ENCODE measurements at regions not wholly inside any gene's neighbourhood (a gene's known extent, or its start where the extent isn't known, plus 50 kb on each side); places are given as distances from the start of the nearest gene placed in this dataset.
"Not testable (repeated sequence)": the region's sequence is repeated elsewhere in the genome, so short reads cannot be mapped to it uniquely, and the experiment has no call there.

DNA sequence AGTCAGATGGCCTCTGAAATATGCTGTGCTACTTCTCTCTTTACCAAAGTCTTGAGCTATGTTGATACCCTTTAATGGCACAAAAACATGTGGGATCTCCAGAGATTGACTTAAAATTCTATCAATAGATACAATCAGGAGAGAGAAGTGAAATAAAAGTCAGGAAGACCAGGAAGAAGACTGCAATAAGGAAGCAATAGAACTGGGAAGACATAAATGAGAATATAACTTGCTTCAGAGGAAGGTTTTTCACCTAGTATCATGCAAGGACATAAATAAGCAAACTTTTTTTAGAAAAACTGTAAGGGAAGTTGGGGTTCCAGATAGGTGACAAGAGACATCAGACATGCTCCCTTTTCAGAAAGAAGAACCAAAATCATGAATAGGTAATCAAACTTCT lies 227.3 kb downstream of the XPNPEP1 start:
- H3K4me3 ChIP-seq (ENCODE audit: low read length), result no peak overlapping the region
- no peaks in the 10 kb centered on the region for H3K36me3 ChIP-seq (ENCODE audit: control insufficient read depth, insufficient read depth, low read length, severe bottlenecking)
- no peak overlapping the region for H3K9ac ChIP-seq (ENCODE audit: low read length)
- no peaks in the 10 kb centered on the region for H3K27me3 ChIP-seq (replicated peaks; ENCODE audit: control insufficient read depth, insufficient read depth, low read length)
- no peaks in the 10 kb centered on the region for H3K4me1 ChIP-seq (ENCODE audit: control insufficient read depth, insufficient read depth, low read length)
- no peak for DNase-seq (ENCODE audit: low read depth)
- no peaks in the 10 kb centered on the region for H3K9me3 ChIP-seq (ENCODE audit: control insufficient read depth, low read length)

DNA sequence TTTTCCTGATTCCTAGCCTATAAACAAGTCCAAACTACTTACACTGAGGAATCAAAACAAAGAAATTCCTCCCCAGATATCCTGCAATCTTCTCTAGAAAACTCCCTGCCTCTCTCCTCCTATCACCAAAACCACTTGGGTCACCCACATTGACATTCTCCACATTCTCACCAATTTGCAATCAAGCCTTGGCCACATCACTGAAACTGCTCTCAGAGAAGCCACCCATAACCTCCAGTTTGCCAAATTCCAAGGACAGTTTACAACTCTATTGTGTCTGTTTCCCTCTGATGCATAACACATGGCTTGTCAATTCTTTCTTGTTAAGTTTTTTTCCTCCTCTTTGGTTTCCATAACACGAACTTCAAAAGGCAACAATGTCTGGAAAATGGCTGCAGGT lies 233.5 kb downstream of the XPNPEP1 start:
- Histone ChIP-seq H3K9ac (ENCODE audit: low read length) (no peak overlapping the region), H3K9me3 (ENCODE audit: control insufficient read depth, low read length) (peaks cover 4% of the 10 kb centered on the region), H3K4me3 (ENCODE audit: low read length) (no peak overlapping the region), H3K27me3 (replicated peaks; ENCODE audit: control insufficient read depth, insufficient read depth, low read length) (no peaks in the 10 kb centered on the region), H3K36me3 (ENCODE audit: control insufficient read depth, insufficient read depth, low read length, severe bottlenecking) (no peaks in the 10 kb centered on the region), H3K4me1 (ENCODE audit: control insufficient read depth, insufficient read depth, low read length) (no peaks in the 10 kb centered on the region)
- no peak for DNase-seq (ENCODE audit: low read depth)

DNA sequence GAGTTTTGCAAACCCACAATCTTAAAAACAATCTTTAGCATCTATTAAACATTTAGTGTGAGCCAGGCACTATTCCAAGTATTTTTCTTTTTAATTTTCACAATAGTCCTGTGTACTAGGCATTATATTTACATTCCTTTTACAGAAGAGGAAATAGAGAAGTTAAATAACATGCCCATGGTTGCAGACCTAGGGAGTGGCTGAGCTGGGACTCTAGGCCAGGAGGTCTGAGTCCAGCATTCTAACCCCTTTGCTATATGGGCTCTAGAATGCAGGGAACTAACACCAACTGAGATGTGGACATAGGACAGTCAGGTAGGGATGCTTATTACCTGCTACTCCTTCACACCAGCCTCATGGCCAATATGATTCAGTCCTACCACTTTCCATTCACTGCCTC lies 243.8 kb downstream of the XPNPEP1 start:
- Histone ChIP-seq H3K9me3 (ENCODE audit: control insufficient read depth, low read length) (no peaks in the 10 kb centered on the region), H3K4me1 (ENCODE audit: control insufficient read depth, insufficient read depth, low read length) (no peaks in the 10 kb centered on the region), H3K36me3 (ENCODE audit: control insufficient read depth, insufficient read depth, low read length, severe bottlenecking) (no peaks in the 10 kb centered on the region), H3K27me3 (replicated peaks; ENCODE audit: control insufficient read depth, insufficient read depth, low read length) (no peaks in the 10 kb centered on the region), H3K9ac (ENCODE audit: low read length) (no peak overlapping the region), H3K4me3 (ENCODE audit: low read length) (no peak overlapping the region)
- no peak for DNase-seq (ENCODE audit: low read depth)

DNA sequence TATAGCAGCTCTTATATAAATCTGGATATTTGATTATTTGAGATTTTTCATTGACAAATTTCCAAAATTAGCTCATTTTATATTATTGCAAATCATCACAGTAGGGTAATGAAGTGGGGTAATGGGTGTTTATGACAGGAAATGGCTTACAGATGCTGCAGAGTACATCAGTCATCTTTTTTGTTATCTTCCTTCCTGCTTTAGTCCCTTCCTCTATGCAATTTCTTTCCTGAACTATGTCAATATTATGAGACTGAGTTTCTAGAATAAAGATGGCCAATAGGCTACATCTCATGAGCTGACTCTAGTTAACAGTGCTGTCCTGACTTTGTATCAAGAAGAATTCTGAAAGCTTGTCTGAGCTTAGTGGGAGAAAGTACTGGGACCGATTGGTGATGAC lies 244.5 kb downstream of the XPNPEP1 start:
- Histone ChIP-seq H3K36me3 (ENCODE audit: control insufficient read depth, insufficient read depth, low read length, severe bottlenecking) (no peaks in the 10 kb centered on the region), H3K9me3 (ENCODE audit: control insufficient read depth, low read length) (no peaks in the 10 kb centered on the region), H3K9ac (ENCODE audit: low read length) (no peak overlapping the region), H3K27me3 (replicated peaks; ENCODE audit: control insufficient read depth, insufficient read depth, low read length) (no peaks in the 10 kb centered on the region), H3K4me3 (ENCODE audit: low read length) (no peak overlapping the region), H3K4me1 (ENCODE audit: control insufficient read depth, insufficient read depth, low read length) (no peaks in the 10 kb centered on the region)
- DNase-seq (ENCODE audit: low read depth), result no peak

DNA sequence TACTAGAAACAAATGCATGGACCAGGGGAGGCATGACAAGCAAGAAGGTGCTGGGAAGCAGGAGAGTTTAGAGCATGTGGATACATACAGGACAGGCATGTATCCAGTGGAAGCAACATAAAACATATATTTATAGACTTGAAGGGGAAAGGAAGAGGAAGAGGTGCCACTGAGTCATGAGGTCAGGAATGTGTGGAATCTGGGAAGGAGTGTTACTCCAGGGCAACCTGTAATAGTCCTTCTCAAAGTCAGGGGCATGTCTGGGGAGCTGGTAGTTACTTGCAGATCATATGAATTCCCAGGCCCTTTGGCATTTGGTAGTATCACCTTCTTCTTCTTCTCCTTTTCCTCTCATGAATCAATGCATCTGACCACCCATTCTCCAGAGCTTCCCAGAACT lies 246.6 kb downstream of the XPNPEP1 start:
- no peaks in the 10 kb centered on the region for H3K4me1 ChIP-seq (ENCODE audit: control insufficient read depth, insufficient read depth, low read length)
- H3K9ac ChIP-seq (ENCODE audit: low read length), result no peak overlapping the region
- no peaks in the 10 kb centered on the region for H3K27me3 ChIP-seq (replicated peaks; ENCODE audit: control insufficient read depth, insufficient read depth, low read length)
- H3K9me3 ChIP-seq (ENCODE audit: control insufficient read depth, low read length), result no peaks in the 10 kb centered on the region
- DNase-seq (ENCODE audit: low read depth), result no peak
- H3K36me3 ChIP-seq (ENCODE audit: control insufficient read depth, insufficient read depth, low read length, severe bottlenecking), result no peaks in the 10 kb centered on the region
- H3K4me3 ChIP-seq (ENCODE audit: low read length), result no peak overlapping the region

DNA sequence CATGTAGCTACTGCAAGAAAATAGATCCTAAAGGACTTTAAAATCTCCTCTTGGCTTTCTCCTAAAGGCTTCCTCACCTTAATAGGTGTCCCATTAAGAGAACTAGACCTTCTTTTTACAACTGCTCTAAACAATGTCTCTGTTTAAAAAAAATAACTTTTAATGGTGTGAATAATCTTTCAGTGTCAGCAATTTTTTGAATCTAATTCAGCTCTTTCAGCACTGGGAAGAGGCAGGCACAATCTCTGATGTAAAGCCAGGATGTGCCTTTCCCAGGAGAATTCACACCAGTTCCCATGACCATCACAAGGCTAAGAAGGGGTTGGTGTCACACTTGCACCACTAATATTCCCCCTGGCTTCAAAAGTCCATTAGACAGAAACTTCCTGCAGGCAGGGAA lies 254.6 kb downstream of the XPNPEP1 start:
- no peak overlapping the region for H3K4me3 ChIP-seq (ENCODE audit: low read length)

DNA sequence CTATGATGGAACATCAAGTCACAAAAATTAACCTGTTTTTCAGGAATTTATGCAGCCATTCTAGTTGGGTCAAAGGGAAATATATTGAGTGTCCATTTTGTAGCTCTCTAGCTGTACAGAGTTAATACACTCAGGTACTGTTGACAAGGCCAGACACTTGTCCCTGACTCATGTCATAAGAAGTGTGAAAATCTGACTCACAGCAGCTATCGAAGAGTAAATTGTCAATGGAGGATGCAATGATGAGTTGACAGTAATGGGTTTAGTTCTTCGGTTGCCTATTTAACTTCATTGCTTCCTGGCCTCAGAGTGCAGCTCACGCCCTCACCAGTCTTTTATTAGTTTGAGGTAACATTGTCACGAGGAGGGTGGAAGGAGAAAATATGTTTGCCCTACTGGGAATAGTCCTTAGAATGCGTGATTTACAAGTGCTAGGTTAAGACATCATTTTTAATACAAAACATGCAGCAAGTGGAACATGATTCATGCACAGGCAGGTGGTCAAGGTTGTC lies 255.1 kb downstream of the XPNPEP1 start:
- no peaks in the 10 kb centered on the region for H3K36me3 ChIP-seq (ENCODE audit: control insufficient read depth, insufficient read depth, low read length, severe bottlenecking)

More for the DNA sequence above, 254.6 kb downstream of the XPNPEP1 start:
- Histone ChIP-seq H3K4me1 (ENCODE audit: control insufficient read depth, insufficient read depth, low read length) (no peaks in the 10 kb centered on the region), H3K27me3 (replicated peaks; ENCODE audit: control insufficient read depth, insufficient read depth, low read length) (no peaks in the 10 kb centered on the region), H3K9me3 (ENCODE audit: control insufficient read depth, low read length) (no peaks in the 10 kb centered on the region), H3K36me3 (ENCODE audit: control insufficient read depth, insufficient read depth, low read length, severe bottlenecking) (no peaks in the 10 kb centered on the region), H3K9ac (ENCODE audit: low read length) (no peak overlapping the region)
- DNase-seq (ENCODE audit: low read depth), result no peak

DNA sequence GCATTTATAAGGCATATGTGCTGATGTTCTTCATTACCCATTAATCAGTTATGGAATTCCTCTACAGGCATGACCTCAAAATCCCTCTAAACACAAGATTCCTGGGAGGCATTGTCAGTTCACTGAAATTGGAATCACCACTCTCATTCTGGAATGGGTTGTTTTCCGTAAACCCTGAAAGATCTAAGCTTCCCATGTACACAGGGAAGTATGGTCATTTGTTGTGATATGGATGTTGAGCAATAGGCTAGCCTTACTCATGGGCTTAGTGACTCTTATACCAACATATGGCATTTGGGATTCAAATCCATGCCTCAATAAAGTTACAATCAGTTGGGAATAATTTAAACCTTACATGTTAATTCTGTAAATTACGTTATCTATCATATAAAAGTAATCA lies 258.0 kb downstream of the XPNPEP1 start:
- Histone ChIP-seq H3K9me3 (ENCODE audit: control insufficient read depth, low read length) (no peaks in the 10 kb centered on the region), H3K36me3 (ENCODE audit: control insufficient read depth, insufficient read depth, low read length, severe bottlenecking) (no peaks in the 10 kb centered on the region), H3K4me1 (ENCODE audit: control insufficient read depth, insufficient read depth, low read length) (no peaks in the 10 kb centered on the region), H3K27me3 (replicated peaks; ENCODE audit: control insufficient read depth, insufficient read depth, low read length) (no peaks in the 10 kb centered on the region), H3K4me3 (ENCODE audit: low read length) (no peak overlapping the region), H3K9ac (ENCODE audit: low read length) (no peak overlapping the region)
- no peak for DNase-seq (ENCODE audit: low read depth)

More for the DNA sequence above, 255.1 kb downstream of the XPNPEP1 start:
- H3K9ac ChIP-seq (ENCODE audit: low read length), result no peak overlapping the region
- no peaks in the 10 kb centered on the region for H3K9me3 ChIP-seq (ENCODE audit: control insufficient read depth, low read length)
- DNase-seq (ENCODE audit: low read depth), result no peak
- H3K4me1 ChIP-seq (ENCODE audit: control insufficient read depth, insufficient read depth, low read length), result no peaks in the 10 kb centered on the region
- no peak overlapping the region for H3K4me3 ChIP-seq (ENCODE audit: low read length)
- H3K27me3 ChIP-seq (replicated peaks; ENCODE audit: control insufficient read depth, insufficient read depth, low read length), result no peaks in the 10 kb centered on the region

DNA sequence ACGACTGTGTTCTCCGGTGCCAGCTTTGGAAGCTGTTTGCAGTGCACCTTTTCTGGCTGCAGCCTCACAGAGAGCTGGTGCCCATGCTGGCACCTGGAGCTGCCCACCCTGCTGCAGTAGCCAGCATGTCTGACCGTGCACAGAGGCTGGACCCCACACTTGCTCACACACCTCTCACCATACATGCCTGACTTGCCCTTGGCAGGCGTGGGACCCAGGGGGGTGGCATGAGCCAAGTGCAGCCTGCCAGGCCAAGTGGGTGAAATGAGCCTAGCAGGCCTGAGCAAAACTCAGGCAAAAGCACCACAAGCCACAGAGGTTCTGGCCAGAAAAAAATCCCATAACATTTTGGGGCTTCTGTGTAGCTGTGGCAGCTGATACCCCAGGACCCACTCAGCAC lies 258.8 kb downstream of the XPNPEP1 start:
- Histone ChIP-seq H3K4me1 (ENCODE audit: control insufficient read depth, insufficient read depth, low read length) (no peaks in the 10 kb centered on the region), H3K9ac (ENCODE audit: low read length) (no peak overlapping the region), H3K9me3 (ENCODE audit: control insufficient read depth, low read length) (no peaks in the 10 kb centered on the region), H3K36me3 (ENCODE audit: control insufficient read depth, insufficient read depth, low read length, severe bottlenecking) (no peaks in the 10 kb centered on the region), H3K27me3 (replicated peaks; ENCODE audit: control insufficient read depth, insufficient read depth, low read length) (no peaks in the 10 kb centered on the region), H3K4me3 (ENCODE audit: low read length) (no peak overlapping the region)
- DNase-seq (ENCODE audit: low read depth), result no peak

DNA sequence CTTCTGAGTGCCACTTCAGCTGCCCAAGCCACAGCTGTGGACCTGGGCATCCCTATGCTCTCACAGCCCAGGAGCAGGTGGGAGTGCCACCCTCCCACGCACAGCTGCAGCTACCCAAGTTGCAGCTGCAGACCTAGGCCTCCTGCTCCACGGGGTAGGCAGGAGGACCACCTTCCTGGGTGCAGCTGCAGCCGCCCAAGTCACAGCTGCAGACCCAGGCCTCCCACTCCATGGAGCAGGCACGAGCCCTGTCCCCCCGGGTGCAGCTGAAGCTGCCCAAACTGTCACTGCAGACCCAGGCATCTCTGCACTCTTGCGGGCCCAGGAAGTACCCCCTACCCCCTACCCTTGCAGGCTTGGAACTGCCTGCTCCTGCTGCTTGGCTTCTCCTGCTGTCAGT lies 260.2 kb downstream of the XPNPEP1 start:
- Histone ChIP-seq H3K4me1 (ENCODE audit: control insufficient read depth, insufficient read depth, low read length) (no peaks in the 10 kb centered on the region), H3K27me3 (replicated peaks; ENCODE audit: control insufficient read depth, insufficient read depth, low read length) (no peaks in the 10 kb centered on the region)
- no peak for DNase-seq (ENCODE audit: low read depth)

DNA sequence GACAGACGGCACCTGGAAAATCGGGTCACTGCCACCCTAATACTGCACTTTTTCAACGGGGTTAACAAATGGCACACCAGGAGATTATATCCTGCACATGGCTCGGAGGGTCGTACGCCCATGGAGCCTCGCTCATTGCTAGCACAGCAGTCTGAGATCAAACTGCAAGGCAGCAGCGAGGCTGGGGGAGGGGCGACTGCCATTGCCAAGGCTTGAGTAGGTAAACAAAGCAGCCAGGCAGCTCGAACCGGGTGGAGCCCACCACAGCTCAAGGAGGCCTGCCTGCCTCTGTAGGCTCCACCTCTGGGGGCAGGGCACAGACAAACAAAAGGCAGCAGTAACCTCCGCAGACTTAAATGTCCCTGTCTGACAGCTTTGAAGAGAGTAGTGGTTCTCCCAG lies 270.7 kb downstream of the XPNPEP1 start:
- not testable (repeated sequence) for H3K9me3 ChIP-seq (ENCODE audit: control insufficient read depth, low read length); H3K36me3 ChIP-seq (ENCODE audit: control insufficient read depth, insufficient read depth, low read length, severe bottlenecking); H3K4me1 ChIP-seq (ENCODE audit: control insufficient read depth, insufficient read depth, low read length); H3K9ac ChIP-seq (ENCODE audit: low read length); DNase-seq (ENCODE audit: low read depth); H3K27me3 ChIP-seq (replicated peaks; ENCODE audit: control insufficient read depth, insufficient read depth, low read length); H3K4me3 ChIP-seq (ENCODE audit: low read length)

More for the DNA sequence above, 260.2 kb downstream of the XPNPEP1 start:
- no peak overlapping the region for H3K9ac ChIP-seq (ENCODE audit: low read length)
- H3K9me3 ChIP-seq (ENCODE audit: control insufficient read depth, low read length), result no peaks in the 10 kb centered on the region
- no peak overlapping the region for H3K4me3 ChIP-seq (ENCODE audit: low read length)
- no peaks in the 10 kb centered on the region for H3K36me3 ChIP-seq (ENCODE audit: control insufficient read depth, insufficient read depth, low read length, severe bottlenecking)

DNA sequence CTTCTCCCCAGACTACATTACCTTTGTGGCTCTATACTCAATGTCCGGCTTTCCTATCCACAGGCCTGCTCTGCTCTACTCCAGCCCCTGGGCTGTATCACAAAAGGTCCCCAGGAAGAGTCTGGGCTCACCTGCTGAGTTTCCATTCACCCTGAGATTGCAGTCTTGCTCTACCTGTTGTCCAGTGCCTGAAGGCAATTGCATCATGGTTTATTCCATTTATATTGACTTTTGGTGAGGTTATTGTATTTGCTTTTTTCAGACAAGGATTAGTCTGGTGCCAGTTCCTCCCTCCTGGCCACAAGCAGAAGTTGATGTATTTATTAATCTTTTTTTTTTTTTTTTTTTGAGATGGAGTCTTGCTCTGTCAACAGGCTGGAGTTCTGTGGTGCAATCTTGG lies 273.1 kb downstream of the XPNPEP1 start:
- H3K9ac ChIP-seq (ENCODE audit: low read length), result no peak overlapping the region

More for the DNA sequence above, 273.1 kb downstream of the XPNPEP1 start:
- H3K4me3 ChIP-seq (ENCODE audit: low read length), result no peak overlapping the region
- no peaks in the 10 kb centered on the region for H3K27me3 ChIP-seq (replicated peaks; ENCODE audit: control insufficient read depth, insufficient read depth, low read length)
- H3K4me1 ChIP-seq (ENCODE audit: control insufficient read depth, insufficient read depth, low read length), result no peaks in the 10 kb centered on the region
- no peak for DNase-seq (ENCODE audit: low read depth)
- no peaks in the 10 kb centered on the region for H3K36me3 ChIP-seq (ENCODE audit: control insufficient read depth, insufficient read depth, low read length, severe bottlenecking)
- no peaks in the 10 kb centered on the region for H3K9me3 ChIP-seq (ENCODE audit: control insufficient read depth, low read length)

Measured in adipocyte (in vitro differentiated cells).